SK-N-SH treated with all-trans-retinoic acid at 6 μM for 48 hours (cell line): ENCODE measurements at regions not wholly inside any gene's neighbourhood (a gene's known extent, or its start where the extent isn't known, plus 50 kb on each side); places are given as distances from the start of the nearest gene placed in this dataset.

Source experiments
- ATAC-seq: fragments of 200-7000 bp; cut with Tn5 transposase; 3 replicates; pipeline ENCODE4 v1.9.1; 2020; ENCODE audit warnings: mild to moderate bottlenecking, moderate library complexity
- ARNTL ChIP-seq: fragments of 450-650 bp; formaldehyde crosslinking; IDR thresholded peaks from 2 replicates; pipeline ENCODE4 v1.5.0; 2020; ENCODE audit warnings: low read depth, mild to moderate bottlenecking, moderate library complexity, borderline replicate concordance
- BACH2 ChIP-seq: fragments of 250-450 bp; sonication (Bioruptor Pico); IDR thresholded peaks from 2 replicates; pipeline ENCODE4 v1.9.0; 2021; ENCODE audit warnings: mild to moderate bottlenecking, borderline replicate concordance
- CSDC2 ChIP-seq: fragments of 250-450 bp; sonication (Bioruptor Pico); IDR thresholded peaks from 2 replicates; pipeline ENCODE4 v1.5.0; 2020; ENCODE audit warnings: mild to moderate bottlenecking, moderate library complexity
- GLIS3 ChIP-seq: fragments of 250-450 bp; sonication (Bioruptor Pico); IDR thresholded peaks from 2 replicates; pipeline ENCODE4 v1.5.0; 2020; ENCODE audit warnings: mild to moderate bottlenecking, moderate library complexity
- ISL1 ChIP-seq: fragments of 250-450 bp; sonication (Bioruptor Pico); IDR thresholded peaks from 2 replicates; pipeline ENCODE4 v2.1.2; 2022; ENCODE audit warnings: mild to moderate bottlenecking, moderate library complexity
- PPARA ChIP-seq: fragments of 250-450 bp; sonication (Bioruptor Pico); IDR thresholded peaks from 2 replicates; pipeline ENCODE4 v1.5.0; 2020; ENCODE audit warnings: mild to moderate bottlenecking, borderline replicate concordance
- RARB ChIP-seq: fragments of 250-450 bp; sonication (Bioruptor Pico); IDR thresholded peaks from 2 replicates; pipeline ENCODE4 v1.8.0; 2021; ENCODE audit warnings: mild to moderate bottlenecking, moderate library complexity
- SNAI2 ChIP-seq: fragments of 250-450 bp; sonication (Bioruptor Pico); IDR thresholded peaks from 2 replicates; pipeline ENCODE4 v1.5.0; 2020; ENCODE audit warnings: mild to moderate bottlenecking, moderate library complexity
- TCF4 ChIP-seq: fragments of 250-450 bp; sonication (Bioruptor Pico); IDR thresholded peaks from 2 replicates; pipeline ENCODE4 v1.8.0; 2021; ENCODE audit warnings: mild to moderate bottlenecking, moderate library complexity, borderline replicate concordance
- TOX ChIP-seq: fragments of 250-450 bp; sonication (Bioruptor Pico); IDR thresholded peaks from 2 replicates; pipeline ENCODE4 v1.8.0; 2021; ENCODE audit warnings: mild to moderate bottlenecking, moderate library complexity, borderline replicate concordance
- ZC3H10 ChIP-seq: fragments of 250-450 bp; sonication (Bioruptor Pico); IDR thresholded peaks from 2 replicates; pipeline ENCODE4 v1.5.1; 2021; ENCODE audit warnings: mild to moderate bottlenecking, moderate library complexity
- ZFP30 ChIP-seq: fragments of 450-650 bp; formaldehyde crosslinking; IDR thresholded peaks from 2 replicates; pipeline ENCODE4 v1.5.0; 2022; ENCODE audit warnings: mild to moderate bottlenecking, moderate library complexity
- ZNF565 ChIP-seq: fragments of 450-650 bp; formaldehyde crosslinking; conservative IDR thresholded peaks from 2 replicates; pipeline ENCODE4 v1.5.0; 2020; ENCODE audit warnings: low read depth, mild to moderate bottlenecking, moderate library complexity
- ZNF70 ChIP-seq: fragments of 450-650 bp; formaldehyde crosslinking; IDR thresholded peaks from 2 replicates; pipeline ENCODE4 v1.5.0; 2020; ENCODE audit warnings: mild to moderate bottlenecking, moderate library complexity
- ZNF8 ChIP-seq: fragments of 450-650 bp; formaldehyde crosslinking; IDR thresholded peaks from 2 replicates; pipeline ENCODE4 v1.5.0; 2020; ENCODE audit warnings: mild to moderate bottlenecking, moderate library complexity
- TF ChIP-seq, protein P1 (sequence below): fragments of 250-450 bp; sonication (Bioruptor Pico); IDR thresholded peaks from 2 replicates; pipeline ENCODE4 v1.8.0; 2020; ENCODE audit warnings: mild to moderate bottlenecking, moderate library complexity, borderline replicate concordance
- TF ChIP-seq, protein P2 (sequence below): fragments of 250-450 bp; sonication (Bioruptor Pico); IDR thresholded peaks from 2 replicates; pipeline ENCODE4 v1.8.0; 2021; ENCODE audit warnings: low read depth, mild to moderate bottlenecking, moderate library complexity, borderline replicate concordance
- TF ChIP-seq, protein P3 (sequence below): fragments of 250-450 bp; sonication (Bioruptor Pico); IDR thresholded peaks from 2 replicates; pipeline ENCODE4 v1.5.0; 2020; ENCODE audit warnings: mild to moderate bottlenecking, moderate library complexity
- TF ChIP-seq, protein P4 (sequence below): fragments of 250-450 bp; sonication (Bioruptor Pico); IDR thresholded peaks from 2 replicates; pipeline ENCODE4 v1.5.1; 2020; ENCODE audit warnings: low read depth, mild to moderate bottlenecking, moderate library complexity
- TF ChIP-seq, protein P5 (sequence below): fragments of 250-450 bp; sonication (Bioruptor Pico); IDR thresholded peaks from 2 replicates; pipeline ENCODE4 v1.5.1; 2021; ENCODE audit warnings: mild to moderate bottlenecking, moderate library complexity

DNA sequence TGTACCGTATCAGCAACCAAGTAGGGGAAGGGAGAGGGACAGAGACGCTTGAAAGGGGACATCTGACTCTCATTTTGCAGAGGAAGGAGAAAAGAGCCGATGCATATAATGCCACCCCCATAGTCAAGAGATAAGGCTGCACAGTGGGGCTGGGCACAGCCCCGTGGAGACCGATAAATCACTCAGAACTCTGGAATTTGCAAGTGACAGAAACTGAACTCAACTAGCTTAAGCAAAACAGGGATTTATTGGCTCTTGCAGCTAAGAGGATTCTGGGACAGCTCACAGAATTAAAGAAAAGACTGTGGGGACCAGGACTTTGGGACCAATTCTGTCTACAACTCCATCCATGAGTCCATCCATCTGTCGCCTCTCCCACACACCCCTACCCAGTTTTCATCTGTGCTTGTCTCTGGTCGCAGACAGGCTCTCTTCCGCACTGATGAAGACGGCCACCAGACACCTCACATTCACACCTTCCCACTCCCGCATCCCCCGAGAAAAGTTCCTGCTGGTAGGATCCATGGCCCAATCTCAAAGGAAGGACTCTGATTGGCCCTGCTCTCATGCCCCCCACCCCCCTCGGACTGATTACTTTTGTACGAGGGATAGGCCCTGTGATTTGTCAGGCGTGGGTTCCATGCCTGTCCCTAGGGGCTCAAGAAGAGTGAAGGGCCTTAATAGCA, 105.9 kb upstream of the RPL38 start (continued):
- TF ChIP-seq, protein P1, sequence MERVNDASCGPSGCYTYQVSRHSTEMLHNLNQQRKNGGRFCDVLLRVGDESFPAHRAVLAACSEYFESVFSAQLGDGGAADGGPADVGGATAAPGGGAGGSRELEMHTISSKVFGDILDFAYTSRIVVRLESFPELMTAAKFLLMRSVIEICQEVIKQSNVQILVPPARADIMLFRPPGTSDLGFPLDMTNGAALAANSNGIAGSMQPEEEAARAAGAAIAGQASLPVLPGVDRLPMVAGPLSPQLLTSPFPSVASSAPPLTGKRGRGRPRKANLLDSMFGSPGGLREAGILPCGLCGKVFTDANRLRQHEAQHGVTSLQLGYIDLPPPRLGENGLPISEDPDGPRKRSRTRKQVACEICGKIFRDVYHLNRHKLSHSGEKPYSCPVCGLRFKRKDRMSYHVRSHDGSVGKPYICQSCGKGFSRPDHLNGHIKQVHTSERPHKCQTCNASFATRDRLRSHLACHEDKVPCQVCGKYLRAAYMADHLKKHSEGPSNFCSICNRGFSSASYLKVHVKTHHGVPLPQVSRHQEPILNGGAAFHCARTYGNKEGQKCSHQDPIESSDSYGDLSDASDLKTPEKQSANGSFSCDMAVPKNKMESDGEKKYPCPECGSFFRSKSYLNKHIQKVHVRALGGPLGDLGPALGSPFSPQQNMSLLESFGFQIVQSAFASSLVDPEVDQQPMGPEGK (CRISPR knock-in tag), result no peak
- TF ChIP-seq TCF4 (CRISPR knock-in tag) (no peak), ZFP30 (no peak), SNAI2 (CRISPR knock-in tag) (no peak), PPARA (CRISPR knock-in tag) (no peak), ZNF565 (no peak), ZNF70 (CRISPR knock-in tag) (no peak)
- TF ChIP-seq, protein P2, sequence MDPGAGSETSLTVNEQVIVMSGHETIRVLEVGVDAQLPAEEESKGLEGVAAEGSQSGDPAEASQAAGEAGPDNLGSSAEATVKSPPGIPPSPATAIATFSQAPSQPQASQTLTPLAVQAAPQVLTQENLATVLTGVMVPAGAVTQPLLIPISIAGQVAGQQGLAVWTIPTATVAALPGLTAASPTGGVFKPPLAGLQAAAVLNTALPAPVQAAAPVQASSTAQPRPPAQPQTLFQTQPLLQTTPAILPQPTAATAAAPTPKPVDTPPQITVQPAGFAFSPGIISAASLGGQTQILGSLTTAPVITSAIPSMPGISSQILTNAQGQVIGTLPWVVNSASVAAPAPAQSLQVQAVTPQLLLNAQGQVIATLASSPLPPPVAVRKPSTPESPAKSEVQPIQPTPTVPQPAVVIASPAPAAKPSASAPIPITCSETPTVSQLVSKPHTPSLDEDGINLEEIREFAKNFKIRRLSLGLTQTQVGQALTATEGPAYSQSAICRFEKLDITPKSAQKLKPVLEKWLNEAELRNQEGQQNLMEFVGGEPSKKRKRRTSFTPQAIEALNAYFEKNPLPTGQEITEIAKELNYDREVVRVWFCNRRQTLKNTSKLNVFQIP (CRISPR knock-in tag), result no peak

DNA sequence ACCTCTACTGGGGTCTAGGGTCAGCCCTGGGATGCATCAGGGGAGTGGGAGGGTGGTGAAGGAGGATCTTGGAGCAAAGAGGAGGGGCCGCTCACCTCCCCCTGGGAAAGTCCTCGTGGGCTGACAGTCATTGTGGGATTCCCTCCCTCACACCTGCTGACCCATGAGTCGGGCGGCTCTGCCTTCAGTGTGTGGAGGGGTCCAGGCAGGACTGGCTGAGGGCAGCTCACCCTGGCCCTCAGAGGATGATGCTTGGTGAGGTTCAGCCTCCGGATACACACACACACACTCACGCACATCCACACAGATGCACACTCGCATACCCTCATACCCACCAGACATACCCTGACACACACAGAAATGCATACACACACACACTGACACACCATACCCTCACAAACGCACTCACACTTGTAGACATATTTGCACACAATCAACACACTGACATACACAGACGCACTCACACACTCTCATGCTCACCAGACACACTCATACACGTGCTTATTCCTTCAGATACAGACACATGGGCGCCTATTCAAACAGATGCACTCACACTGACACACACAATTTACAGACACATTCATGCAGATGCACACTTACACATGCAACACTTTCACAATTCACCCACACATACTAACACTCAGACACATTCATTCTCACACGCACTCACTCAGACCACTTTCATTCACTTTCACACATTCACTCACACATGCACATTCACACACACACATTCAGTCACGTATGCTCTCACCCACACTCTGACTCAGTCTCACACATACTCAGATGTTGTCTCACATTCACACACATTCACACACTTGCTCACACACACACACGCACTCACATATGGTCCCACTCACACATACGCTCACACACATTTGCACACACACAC, 105.1 kb upstream of the RPL38 start:
- no peak for ATAC-seq
- TF ChIP-seq ZFP30, result no peak
- no peak for TF ChIP-seq TCF4 (CRISPR knock-in tag)
- TF ChIP-seq, protein P3, sequence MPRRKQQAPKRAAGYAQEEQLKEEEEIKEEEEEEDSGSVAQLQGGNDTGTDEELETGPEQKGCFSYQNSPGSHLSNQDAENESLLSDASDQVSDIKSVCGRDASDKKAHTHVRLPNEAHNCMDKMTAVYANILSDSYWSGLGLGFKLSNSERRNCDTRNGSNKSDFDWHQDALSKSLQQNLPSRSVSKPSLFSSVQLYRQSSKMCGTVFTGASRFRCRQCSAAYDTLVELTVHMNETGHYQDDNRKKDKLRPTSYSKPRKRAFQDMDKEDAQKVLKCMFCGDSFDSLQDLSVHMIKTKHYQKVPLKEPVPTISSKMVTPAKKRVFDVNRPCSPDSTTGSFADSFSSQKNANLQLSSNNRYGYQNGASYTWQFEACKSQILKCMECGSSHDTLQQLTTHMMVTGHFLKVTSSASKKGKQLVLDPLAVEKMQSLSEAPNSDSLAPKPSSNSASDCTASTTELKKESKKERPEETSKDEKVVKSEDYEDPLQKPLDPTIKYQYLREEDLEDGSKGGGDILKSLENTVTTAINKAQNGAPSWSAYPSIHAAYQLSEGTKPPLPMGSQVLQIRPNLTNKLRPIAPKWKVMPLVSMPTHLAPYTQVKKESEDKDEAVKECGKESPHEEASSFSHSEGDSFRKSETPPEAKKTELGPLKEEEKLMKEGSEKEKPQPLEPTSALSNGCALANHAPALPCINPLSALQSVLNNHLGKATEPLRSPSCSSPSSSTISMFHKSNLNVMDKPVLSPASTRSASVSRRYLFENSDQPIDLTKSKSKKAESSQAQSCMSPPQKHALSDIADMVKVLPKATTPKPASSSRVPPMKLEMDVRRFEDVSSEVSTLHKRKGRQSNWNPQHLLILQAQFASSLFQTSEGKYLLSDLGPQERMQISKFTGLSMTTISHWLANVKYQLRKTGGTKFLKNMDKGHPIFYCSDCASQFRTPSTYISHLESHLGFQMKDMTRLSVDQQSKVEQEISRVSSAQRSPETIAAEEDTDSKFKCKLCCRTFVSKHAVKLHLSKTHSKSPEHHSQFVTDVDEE (CRISPR knock-in tag), result no peak
- no peak for TF ChIP-seq GLIS3 (CRISPR knock-in tag)
- no peak for TF ChIP-seq ZNF8 (CRISPR knock-in tag)
- TF ChIP-seq ISL1, result no peak
- no peak for TF ChIP-seq ARNTL (CRISPR knock-in tag)
- TF ChIP-seq ZNF70 (CRISPR knock-in tag), result no peak
- TF ChIP-seq, protein P1 (CRISPR knock-in tag), result no peak
- no peak for TF ChIP-seq ZC3H10 (CRISPR knock-in tag)
- TF ChIP-seq, protein P4, sequence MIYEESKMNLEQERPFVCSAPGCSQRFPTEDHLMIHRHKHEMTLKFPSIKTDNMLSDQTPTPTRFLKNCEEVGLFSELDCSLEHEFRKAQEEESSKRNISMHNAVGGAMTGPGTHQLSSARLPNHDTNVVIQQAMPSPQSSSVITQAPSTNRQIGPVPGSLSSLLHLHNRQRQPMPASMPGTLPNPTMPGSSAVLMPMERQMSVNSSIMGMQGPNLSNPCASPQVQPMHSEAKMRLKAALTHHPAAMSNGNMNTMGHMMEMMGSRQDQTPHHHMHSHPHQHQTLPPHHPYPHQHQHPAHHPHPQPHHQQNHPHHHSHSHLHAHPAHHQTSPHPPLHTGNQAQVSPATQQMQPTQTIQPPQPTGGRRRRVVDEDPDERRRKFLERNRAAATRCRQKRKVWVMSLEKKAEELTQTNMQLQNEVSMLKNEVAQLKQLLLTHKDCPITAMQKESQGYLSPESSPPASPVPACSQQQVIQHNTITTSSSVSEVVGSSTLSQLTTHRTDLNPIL (CRISPR knock-in tag), result no peak
- TF ChIP-seq, protein P5, sequence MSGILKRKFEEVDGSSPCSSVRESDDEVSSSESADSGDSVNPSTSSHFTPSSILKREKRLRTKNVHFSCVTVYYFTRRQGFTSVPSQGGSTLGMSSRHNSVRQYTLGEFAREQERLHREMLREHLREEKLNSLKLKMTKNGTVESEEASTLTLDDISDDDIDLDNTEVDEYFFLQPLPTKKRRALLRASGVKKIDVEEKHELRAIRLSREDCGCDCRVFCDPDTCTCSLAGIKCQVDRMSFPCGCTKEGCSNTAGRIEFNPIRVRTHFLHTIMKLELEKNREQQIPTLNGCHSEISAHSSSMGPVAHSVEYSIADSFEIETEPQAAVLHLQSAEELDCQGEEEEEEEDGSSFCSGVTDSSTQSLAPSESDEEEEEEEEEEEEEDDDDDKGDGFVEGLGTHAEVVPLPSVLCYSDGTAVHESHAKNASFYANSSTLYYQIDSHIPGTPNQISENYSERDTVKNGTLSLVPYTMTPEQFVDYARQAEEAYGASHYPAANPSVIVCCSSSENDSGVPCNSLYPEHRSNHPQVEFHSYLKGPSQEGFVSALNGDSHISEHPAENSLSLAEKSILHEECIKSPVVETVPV, result no peak
- no peak for TF ChIP-seq BACH2 (CRISPR knock-in tag)
- TF ChIP-seq TOX (CRISPR knock-in tag), result no peak
- no peak for TF ChIP-seq RARB (CRISPR knock-in tag)
- TF ChIP-seq CSDC2 (CRISPR knock-in tag), result no peak
- TF ChIP-seq, all 23 proteins: peak for 0
